ENCODE measurements at regions not wholly inside any gene's neighbourhood (a gene's known extent, or its start where the extent isn't known, plus 50 kb on each side); places are given as distances from the start of the nearest gene placed in this dataset.

DNA sequence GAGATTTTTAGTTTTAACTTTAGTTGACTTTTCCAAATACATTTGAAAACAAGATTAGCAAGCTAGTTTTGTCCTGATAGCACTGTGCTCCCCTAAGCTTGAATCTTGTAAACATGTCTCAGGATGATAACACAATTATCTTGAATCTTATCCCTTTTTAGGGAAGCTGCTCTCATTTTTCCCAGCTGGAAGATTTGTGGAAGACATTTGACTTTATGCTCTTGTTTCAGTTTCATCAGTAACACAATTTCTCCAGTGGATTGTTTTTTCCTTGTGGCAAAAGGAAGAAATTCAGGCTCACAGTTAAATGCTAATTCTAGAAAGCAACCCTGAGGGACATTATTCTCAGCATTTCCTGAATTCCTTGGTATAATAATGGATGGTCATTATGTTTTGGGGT, 88.8 kb downstream of the CDC7 start:
- TF ChIP-seq, protein P1, sequence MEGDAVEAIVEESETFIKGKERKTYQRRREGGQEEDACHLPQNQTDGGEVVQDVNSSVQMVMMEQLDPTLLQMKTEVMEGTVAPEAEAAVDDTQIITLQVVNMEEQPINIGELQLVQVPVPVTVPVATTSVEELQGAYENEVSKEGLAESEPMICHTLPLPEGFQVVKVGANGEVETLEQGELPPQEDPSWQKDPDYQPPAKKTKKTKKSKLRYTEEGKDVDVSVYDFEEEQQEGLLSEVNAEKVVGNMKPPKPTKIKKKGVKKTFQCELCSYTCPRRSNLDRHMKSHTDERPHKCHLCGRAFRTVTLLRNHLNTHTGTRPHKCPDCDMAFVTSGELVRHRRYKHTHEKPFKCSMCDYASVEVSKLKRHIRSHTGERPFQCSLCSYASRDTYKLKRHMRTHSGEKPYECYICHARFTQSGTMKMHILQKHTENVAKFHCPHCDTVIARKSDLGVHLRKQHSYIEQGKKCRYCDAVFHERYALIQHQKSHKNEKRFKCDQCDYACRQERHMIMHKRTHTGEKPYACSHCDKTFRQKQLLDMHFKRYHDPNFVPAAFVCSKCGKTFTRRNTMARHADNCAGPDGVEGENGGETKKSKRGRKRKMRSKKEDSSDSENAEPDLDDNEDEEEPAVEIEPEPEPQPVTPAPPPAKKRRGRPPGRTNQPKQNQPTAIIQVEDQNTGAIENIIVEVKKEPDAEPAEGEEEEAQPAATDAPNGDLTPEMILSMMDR (IDR thresholded peaks at IDR 0.05), result no peak
- no peak for TF ChIP-seq POLR2AphosphoS5 (IDR thresholded peaks at IDR 0.05; ENCODE audit: low read depth, low read length)
- TF ChIP-seq, protein P2, sequence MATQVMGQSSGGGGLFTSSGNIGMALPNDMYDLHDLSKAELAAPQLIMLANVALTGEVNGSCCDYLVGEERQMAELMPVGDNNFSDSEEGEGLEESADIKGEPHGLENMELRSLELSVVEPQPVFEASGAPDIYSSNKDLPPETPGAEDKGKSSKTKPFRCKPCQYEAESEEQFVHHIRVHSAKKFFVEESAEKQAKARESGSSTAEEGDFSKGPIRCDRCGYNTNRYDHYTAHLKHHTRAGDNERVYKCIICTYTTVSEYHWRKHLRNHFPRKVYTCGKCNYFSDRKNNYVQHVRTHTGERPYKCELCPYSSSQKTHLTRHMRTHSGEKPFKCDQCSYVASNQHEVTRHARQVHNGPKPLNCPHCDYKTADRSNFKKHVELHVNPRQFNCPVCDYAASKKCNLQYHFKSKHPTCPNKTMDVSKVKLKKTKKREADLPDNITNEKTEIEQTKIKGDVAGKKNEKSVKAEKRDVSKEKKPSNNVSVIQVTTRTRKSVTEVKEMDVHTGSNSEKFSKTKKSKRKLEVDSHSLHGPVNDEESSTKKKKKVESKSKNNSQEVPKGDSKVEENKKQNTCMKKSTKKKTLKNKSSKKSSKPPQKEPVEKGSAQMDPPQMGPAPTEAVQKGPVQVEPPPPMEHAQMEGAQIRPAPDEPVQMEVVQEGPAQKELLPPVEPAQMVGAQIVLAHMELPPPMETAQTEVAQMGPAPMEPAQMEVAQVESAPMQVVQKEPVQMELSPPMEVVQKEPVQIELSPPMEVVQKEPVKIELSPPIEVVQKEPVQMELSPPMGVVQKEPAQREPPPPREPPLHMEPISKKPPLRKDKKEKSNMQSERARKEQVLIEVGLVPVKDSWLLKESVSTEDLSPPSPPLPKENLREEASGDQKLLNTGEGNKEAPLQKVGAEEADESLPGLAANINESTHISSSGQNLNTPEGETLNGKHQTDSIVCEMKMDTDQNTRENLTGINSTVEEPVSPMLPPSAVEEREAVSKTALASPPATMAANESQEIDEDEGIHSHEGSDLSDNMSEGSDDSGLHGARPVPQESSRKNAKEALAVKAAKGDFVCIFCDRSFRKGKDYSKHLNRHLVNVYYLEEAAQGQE (IDR thresholded peaks at IDR 0.05; ENCODE audit: insufficient read depth in 1 of 2, low read depth in 2 of 2, low read length in 1 of 2), result no peak

All from Panc1 (cell line).